ENCODE measurements at regions not wholly inside any gene's neighbourhood (a gene's known extent, or its start where the extent isn't known, plus 50 kb on each side); places are given as distances from the start of the nearest gene placed in this dataset.

DNA sequence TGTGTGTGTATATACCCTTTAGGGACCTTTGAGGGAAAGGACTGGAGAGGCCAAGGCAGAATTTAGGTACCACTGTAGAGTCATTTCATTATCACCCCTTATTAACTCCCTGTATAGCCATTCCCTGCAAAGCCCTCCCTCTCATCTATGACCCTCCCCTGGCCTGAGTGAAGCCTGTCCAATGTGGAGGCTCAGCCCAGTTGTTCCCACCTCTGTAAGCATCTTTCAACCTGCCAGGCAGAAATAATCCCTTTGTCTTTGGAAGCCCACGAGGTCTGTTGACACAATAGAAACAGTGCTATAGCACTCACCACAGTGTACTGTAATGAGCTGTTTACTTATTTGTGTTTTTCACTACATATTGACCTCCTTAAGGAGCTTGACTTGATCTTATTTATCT, 88.5 kb upstream of the SEMA6A start:
- no peak for TF ChIP-seq POLR2A (IDR thresholded peaks at IDR 0.05)
- TF ChIP-seq, protein P1, sequence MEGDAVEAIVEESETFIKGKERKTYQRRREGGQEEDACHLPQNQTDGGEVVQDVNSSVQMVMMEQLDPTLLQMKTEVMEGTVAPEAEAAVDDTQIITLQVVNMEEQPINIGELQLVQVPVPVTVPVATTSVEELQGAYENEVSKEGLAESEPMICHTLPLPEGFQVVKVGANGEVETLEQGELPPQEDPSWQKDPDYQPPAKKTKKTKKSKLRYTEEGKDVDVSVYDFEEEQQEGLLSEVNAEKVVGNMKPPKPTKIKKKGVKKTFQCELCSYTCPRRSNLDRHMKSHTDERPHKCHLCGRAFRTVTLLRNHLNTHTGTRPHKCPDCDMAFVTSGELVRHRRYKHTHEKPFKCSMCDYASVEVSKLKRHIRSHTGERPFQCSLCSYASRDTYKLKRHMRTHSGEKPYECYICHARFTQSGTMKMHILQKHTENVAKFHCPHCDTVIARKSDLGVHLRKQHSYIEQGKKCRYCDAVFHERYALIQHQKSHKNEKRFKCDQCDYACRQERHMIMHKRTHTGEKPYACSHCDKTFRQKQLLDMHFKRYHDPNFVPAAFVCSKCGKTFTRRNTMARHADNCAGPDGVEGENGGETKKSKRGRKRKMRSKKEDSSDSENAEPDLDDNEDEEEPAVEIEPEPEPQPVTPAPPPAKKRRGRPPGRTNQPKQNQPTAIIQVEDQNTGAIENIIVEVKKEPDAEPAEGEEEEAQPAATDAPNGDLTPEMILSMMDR (IDR thresholded peaks at IDR 0.05) = no peak
